MM.1S (cell line): ENCODE measurements at regions not wholly inside any gene's neighbourhood (a gene's known extent, or its start where the extent isn't known, plus 50 kb on each side); places are given as distances from the start of the nearest gene placed in this dataset.

Experiments used
- EZH2 ChIP-seq: fragments of 300-600 bp; sonication (generic); optimal IDR thresholded peaks from 2 replicates; pipeline ENCODE3; 2017; ENCODE audit warnings: low read depth, mild to moderate bottlenecking, antibody characterized with exemption, low read length, mixed read lengths
- TF ChIP-seq, protein P1 (sequence below): fragments of 300-600 bp; sonication (generic); IDR thresholded peaks from 2 replicates; pipeline ENCODE4 v1.5.1; 2016; ENCODE audit warnings: antibody characterized with exemption, low read length, mixed read lengths

DNA sequence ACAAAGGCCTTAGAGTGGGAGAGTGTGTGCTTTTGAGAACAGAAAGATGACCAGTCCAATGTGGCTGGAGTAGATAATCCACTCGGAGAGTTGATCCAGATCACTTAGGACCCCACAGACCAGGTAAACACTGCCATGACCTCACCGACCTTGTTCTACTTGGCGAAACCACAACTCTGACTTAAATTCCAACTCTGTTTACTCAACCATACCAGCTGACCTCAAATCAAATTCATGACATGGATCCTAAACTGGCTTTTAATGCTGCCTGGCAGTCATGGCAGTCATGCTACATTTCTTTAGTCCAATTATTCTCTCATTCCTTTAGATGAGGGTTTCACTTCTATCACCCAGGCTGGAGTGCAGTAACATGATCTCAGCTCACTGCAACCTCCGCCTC is 347.1 kb upstream of the FAM98A start:
- TF ChIP-seq, protein P1, sequence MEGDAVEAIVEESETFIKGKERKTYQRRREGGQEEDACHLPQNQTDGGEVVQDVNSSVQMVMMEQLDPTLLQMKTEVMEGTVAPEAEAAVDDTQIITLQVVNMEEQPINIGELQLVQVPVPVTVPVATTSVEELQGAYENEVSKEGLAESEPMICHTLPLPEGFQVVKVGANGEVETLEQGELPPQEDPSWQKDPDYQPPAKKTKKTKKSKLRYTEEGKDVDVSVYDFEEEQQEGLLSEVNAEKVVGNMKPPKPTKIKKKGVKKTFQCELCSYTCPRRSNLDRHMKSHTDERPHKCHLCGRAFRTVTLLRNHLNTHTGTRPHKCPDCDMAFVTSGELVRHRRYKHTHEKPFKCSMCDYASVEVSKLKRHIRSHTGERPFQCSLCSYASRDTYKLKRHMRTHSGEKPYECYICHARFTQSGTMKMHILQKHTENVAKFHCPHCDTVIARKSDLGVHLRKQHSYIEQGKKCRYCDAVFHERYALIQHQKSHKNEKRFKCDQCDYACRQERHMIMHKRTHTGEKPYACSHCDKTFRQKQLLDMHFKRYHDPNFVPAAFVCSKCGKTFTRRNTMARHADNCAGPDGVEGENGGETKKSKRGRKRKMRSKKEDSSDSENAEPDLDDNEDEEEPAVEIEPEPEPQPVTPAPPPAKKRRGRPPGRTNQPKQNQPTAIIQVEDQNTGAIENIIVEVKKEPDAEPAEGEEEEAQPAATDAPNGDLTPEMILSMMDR, result no peak
- TF ChIP-seq EZH2, result no peak
